ENCODE measurements at regions not wholly inside any gene's neighbourhood (a gene's known extent, or its start where the extent isn't known, plus 50 kb on each side); places are given as distances from the start of the nearest gene placed in this dataset.

GRCh38 chr16:6133009-6133557 is 1035.5 kb upstream of the EEF2KMT start:
- DNase-seq (ENCODE audit: low read depth), result no peak

GRCh38 chr16:6132121-6132520 is 1034.5 kb upstream of the EEF2KMT start:
- peak; percentile 35 for DNase-seq (ENCODE audit: low read depth)

- peak; percentile 17 for DNase-seq (ENCODE audit: low read depth)
Measured at GRCh38 chr16:6131526-6132050, 1034.0 kb upstream of the EEF2KMT start.

- peak; percentile 50 for DNase-seq (ENCODE audit: low read depth)
Measured at GRCh38 chr16:6125483-6126259, 1028.1 kb upstream of the EEF2KMT start.

- DNase-seq (ENCODE audit: low read depth), result no peak
Measured at GRCh38 chr16:6124136-6124535, 1026.5 kb upstream of the EEF2KMT start.

GRCh38 chr16:6122401-6122800 is 1024.8 kb upstream of the EEF2KMT start:
- no peak for DNase-seq (ENCODE audit: low read depth)

GRCh38 chr16:6114691-6115090 is 1017.1 kb upstream of the EEF2KMT start:
- no peak for DNase-seq (ENCODE audit: low read depth)

GRCh38 chr16:6113749-6114148 is 1016.2 kb upstream of the EEF2KMT start:
- DNase-seq (ENCODE audit: low read depth), result no peak

- no peak for DNase-seq (ENCODE audit: low read depth)
Measured at GRCh38 chr16:6112700-6113099, 1015.1 kb upstream of the EEF2KMT start.

- peak; percentile 25 for DNase-seq (ENCODE audit: low read depth)
Measured at GRCh38 chr16:6111390-6111789, 1013.8 kb upstream of the EEF2KMT start.

- DNase-seq (ENCODE audit: low read depth), result no peak
Measured at GRCh38 chr16:6110346-6110745, 1012.8 kb upstream of the EEF2KMT start.

GRCh38 chr16:6106061-6106460 is 1008.5 kb upstream of the EEF2KMT start:
- DNase-seq (ENCODE audit: low read depth), result no peak

GRCh38 chr16:6105115-6105514 is 1007.5 kb upstream of the EEF2KMT start:
- DNase-seq (ENCODE audit: low read depth), result peak; percentile 24

- DNase-seq (ENCODE audit: low read depth), result no peak
Measured at GRCh38 chr16:6104428-6104827, 1006.8 kb upstream of the EEF2KMT start.

GRCh38 chr16:6103561-6103960 is 1006.0 kb upstream of the EEF2KMT start:
- no peak for DNase-seq (ENCODE audit: low read depth)

- no peak for DNase-seq (ENCODE audit: low read depth)
Measured at GRCh38 chr16:6099102-6099501, 1001.5 kb upstream of the EEF2KMT start.

GRCh38 chr16:6096931-6097670 is 999.5 kb upstream of the EEF2KMT start:
- peak; percentile 27 for DNase-seq (ENCODE audit: low read depth)

- no peak for DNase-seq (ENCODE audit: low read depth)
Measured at GRCh38 chr16:6095414-6095813, 997.8 kb upstream of the EEF2KMT start.

GRCh38 chr16:6091021-6091420 is 993.4 kb upstream of the EEF2KMT start:
- DNase-seq (ENCODE audit: low read depth), result no peak

- DNase-seq (ENCODE audit: low read depth), result peak; percentile 14
Measured at GRCh38 chr16:6081320-6081976, 983.9 kb upstream of the EEF2KMT start.

- DNase-seq (ENCODE audit: low read depth), result no peak
Measured at GRCh38 chr16:6076631-6077030, 979.0 kb upstream of the EEF2KMT start.

GRCh38 chr16:6068063-6068462 is 970.5 kb upstream of the EEF2KMT start:
- no peak for DNase-seq (ENCODE audit: low read depth)

All from Daoy (cell line).